HL-60 (cell line): ENCODE measurements at regions not wholly inside any gene's neighbourhood (a gene's known extent, or its start where the extent isn't known, plus 50 kb on each side); places are given as distances from the start of the nearest gene placed in this dataset.

ENCODE experiments used
- DNase-seq, 2 experiments: peaks; one replicate each; pipeline ENCODE4 v3.0.0-alpha.2; 2010 to 2020; ENCODE audit warnings: low read depth in 1 of 2, low spot score in 1 of 2
- H3K27ac ChIP-seq: fragments of 250-450 bp; sonication (Bioruptor Pico); replicated peaks from 2 replicates; pipeline ENCODE4 v1.5.1; 2020; ENCODE audit warnings: mild to moderate bottlenecking, moderate library complexity
- H3K27me3 ChIP-seq: fragments of 250-450 bp; sonication (Bioruptor Pico); 2 replicates; pipeline ENCODE4 v1.5.1; 2021; ENCODE audit warnings: mild to moderate bottlenecking, moderate library complexity; ENCODE audit not compliant: insufficient read depth, poor library complexity, severe bottlenecking
- H3K4me3 ChIP-seq: replicated peaks from 2 replicates; pipeline ENCODE4 v1.5.1; 2011; ENCODE audit warnings: mild to moderate bottlenecking, control low read depth, low read length; ENCODE audit not compliant: insufficient read depth
- GABPA ChIP-seq: IDR thresholded peaks from 2 replicates; pipeline ENCODE4 v1.6.1; 2012; ENCODE audit warnings: low read depth
- POLR2AphosphoS5 ChIP-seq: IDR thresholded peaks from 2 replicates; pipeline ENCODE4 v1.6.1; 2012; ENCODE audit warnings: low read depth
- SPI1 ChIP-seq: IDR thresholded peaks from 2 replicates; pipeline ENCODE4 v1.6.1; 2012; ENCODE audit warnings: low read depth, mild to moderate bottlenecking, borderline replicate concordance
- TF ChIP-seq, protein P1 (sequence below): IDR thresholded peaks from one replicate; pipeline ENCODE4 v1.5.1; 2011; ENCODE audit warnings: low read length, control low read depth, inconsistent platforms; ENCODE audit not compliant: insufficient read depth
- TF ChIP-seq, protein P2 (sequence below): IDR thresholded peaks from 2 replicates; pipeline ENCODE4 v1.6.1; 2012; ENCODE audit warnings: low read depth; ENCODE audit not compliant: insufficient replicate concordance

DNA sequence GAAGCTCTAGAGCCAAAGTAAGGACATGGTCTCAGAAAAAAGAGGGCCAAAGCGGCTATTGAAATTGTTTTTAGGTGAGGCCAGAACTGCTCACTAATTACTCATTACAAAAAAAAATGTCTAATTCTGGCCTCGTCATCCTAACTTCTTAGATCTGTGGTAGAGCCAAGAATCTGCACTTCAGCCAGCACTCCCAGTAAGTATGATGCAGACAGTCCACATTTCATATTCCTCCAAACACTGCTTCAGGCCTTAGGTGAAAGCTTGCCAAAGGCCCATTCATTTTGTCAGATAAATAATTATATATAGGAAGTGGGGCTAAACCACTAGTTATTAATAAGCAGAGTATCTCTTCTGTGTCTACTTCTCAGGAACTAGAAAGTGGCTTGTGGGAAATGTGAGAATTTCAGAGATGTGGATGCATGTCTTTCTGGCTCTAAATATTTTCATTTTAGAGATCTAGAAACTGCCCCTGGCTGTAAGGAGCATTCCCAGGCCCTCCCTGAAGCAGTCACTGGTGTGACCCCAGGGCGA, 554.0 kb downstream of the TLE4 start:
- Histone ChIP-seq H3K27ac (no peak overlapping the region), H3K27me3 (no peaks in the 10 kb centered on the region), H3K4me3 (no peak overlapping the region)
- TF ChIP-seq, protein P1, sequence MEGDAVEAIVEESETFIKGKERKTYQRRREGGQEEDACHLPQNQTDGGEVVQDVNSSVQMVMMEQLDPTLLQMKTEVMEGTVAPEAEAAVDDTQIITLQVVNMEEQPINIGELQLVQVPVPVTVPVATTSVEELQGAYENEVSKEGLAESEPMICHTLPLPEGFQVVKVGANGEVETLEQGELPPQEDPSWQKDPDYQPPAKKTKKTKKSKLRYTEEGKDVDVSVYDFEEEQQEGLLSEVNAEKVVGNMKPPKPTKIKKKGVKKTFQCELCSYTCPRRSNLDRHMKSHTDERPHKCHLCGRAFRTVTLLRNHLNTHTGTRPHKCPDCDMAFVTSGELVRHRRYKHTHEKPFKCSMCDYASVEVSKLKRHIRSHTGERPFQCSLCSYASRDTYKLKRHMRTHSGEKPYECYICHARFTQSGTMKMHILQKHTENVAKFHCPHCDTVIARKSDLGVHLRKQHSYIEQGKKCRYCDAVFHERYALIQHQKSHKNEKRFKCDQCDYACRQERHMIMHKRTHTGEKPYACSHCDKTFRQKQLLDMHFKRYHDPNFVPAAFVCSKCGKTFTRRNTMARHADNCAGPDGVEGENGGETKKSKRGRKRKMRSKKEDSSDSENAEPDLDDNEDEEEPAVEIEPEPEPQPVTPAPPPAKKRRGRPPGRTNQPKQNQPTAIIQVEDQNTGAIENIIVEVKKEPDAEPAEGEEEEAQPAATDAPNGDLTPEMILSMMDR: no peak
- TF ChIP-seq SPI1: no peak
- no peak for TF ChIP-seq POLR2AphosphoS5
- TF ChIP-seq, protein P2, sequence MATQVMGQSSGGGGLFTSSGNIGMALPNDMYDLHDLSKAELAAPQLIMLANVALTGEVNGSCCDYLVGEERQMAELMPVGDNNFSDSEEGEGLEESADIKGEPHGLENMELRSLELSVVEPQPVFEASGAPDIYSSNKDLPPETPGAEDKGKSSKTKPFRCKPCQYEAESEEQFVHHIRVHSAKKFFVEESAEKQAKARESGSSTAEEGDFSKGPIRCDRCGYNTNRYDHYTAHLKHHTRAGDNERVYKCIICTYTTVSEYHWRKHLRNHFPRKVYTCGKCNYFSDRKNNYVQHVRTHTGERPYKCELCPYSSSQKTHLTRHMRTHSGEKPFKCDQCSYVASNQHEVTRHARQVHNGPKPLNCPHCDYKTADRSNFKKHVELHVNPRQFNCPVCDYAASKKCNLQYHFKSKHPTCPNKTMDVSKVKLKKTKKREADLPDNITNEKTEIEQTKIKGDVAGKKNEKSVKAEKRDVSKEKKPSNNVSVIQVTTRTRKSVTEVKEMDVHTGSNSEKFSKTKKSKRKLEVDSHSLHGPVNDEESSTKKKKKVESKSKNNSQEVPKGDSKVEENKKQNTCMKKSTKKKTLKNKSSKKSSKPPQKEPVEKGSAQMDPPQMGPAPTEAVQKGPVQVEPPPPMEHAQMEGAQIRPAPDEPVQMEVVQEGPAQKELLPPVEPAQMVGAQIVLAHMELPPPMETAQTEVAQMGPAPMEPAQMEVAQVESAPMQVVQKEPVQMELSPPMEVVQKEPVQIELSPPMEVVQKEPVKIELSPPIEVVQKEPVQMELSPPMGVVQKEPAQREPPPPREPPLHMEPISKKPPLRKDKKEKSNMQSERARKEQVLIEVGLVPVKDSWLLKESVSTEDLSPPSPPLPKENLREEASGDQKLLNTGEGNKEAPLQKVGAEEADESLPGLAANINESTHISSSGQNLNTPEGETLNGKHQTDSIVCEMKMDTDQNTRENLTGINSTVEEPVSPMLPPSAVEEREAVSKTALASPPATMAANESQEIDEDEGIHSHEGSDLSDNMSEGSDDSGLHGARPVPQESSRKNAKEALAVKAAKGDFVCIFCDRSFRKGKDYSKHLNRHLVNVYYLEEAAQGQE: no peak
- DNase-seq: no peak

DNA sequence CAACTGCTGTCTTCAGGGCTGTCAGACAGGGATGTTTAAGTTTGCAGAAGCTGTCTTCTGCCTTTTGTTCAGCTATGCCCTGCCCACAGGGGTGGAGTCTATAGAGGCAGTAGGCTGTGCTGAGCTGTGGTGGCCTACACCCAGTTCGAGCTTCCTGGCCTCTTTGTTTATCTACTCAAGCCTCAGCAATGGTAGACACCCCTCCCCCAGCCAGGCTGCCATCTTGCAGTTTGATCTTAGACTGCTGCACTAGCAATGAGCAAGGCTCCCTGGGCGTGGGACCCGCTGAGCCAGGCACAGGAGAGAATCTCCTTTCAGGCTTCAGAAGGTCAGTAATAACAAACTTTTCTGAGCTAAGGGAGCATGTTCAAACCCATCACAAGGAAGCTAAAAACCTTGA, 545.3 kb downstream of the TLE4 start:
- no peak for DNase-seq
- H3K27ac ChIP-seq: no peak overlapping the region
- no peak for TF ChIP-seq GABPA
- no peak for TF ChIP-seq SPI1
- TF ChIP-seq, protein P1: no peak
- TF ChIP-seq POLR2AphosphoS5: no peak
- TF ChIP-seq, protein P2: no peak

DNA sequence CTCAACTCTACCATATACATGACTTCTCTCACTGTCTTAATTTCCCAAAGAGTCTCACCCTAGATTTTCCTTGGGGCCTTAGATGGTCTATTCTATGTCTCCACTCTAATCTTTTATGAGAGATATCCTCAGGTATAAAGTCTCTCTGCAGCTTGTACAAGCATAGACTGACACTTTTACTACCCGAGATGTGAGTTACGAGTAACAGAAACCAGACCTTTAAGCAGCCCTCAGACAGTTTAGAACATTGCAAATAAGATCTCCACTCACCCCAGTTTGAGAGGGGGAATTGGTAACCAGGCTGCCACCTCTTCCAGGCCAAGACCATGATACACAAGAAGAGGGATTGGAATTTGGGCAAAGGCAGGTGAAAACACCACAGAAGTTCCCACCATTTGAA, 542.5 kb downstream of the TLE4 start:
- no peak for DNase-seq
- TF ChIP-seq, protein P1: no peak
- TF ChIP-seq POLR2AphosphoS5 (no peak), SPI1 (no peak), GABPA (no peak)
- TF ChIP-seq, protein P2: no peak
- Histone ChIP-seq H3K27me3 (no peaks in the 10 kb centered on the region), H3K4me3 (no peak overlapping the region), H3K27ac (no peak overlapping the region)

More for the DNA sequence above, 545.3 kb downstream of the TLE4 start:
- H3K4me3 ChIP-seq: no peak overlapping the region
- H3K27me3 ChIP-seq: no peaks in the 10 kb centered on the region
